ENCODE measurements at regions not wholly inside any gene's neighbourhood (a gene's known extent, or its start where the extent isn't known, plus 50 kb on each side); places are given as distances from the start of the nearest gene placed in this dataset.

DNA sequence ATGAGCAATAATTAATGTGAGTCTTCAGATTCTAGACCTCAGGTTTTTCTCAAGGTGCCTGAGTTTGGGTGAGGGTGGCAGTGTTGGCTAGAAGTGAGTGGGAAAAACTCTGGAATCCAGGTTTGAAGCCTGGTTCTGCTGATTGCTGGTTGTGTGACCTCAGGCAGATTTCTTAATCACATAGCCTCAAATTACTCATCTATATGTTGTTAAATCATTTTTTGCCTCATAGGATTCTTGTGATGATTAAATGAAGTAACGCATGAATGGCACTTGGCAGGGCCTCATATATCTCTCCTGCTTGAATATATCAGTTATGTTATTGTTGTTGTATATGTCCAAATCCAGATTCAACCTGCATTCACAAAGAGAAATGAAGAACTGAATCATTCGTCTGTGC lies 60.5 kb downstream of the NR2F2 start:
- no peak for DNase-seq

GRCh38 chr15:96392380-96393208 lies 62.1 kb downstream of the NR2F2 start:
- DNase-seq: no peak

DNA sequence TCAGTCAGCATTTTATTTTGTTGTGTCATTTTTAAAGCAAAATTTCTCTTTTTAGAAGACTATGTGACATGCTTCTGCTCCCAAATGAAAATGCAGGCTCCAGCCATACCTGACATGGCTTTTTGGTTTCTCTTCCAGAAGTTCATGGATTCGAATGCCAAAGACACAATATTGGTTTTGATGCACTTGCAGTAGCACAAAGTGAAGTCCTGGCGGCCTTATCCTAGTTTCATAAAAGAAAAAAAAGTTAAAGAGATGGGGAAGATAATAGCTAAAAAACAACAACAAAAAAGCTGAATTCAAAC lies 62.7 kb downstream of the NR2F2 start:
- DNase-seq: no peak

GRCh38 chr15:96395687-96396086 lies 65.2 kb downstream of the NR2F2 start:
- DNase-seq: no peak

GRCh38 chr15:96398776-96399175 lies 68.3 kb downstream of the NR2F2 start:
- DNase-seq: no peak

DNA sequence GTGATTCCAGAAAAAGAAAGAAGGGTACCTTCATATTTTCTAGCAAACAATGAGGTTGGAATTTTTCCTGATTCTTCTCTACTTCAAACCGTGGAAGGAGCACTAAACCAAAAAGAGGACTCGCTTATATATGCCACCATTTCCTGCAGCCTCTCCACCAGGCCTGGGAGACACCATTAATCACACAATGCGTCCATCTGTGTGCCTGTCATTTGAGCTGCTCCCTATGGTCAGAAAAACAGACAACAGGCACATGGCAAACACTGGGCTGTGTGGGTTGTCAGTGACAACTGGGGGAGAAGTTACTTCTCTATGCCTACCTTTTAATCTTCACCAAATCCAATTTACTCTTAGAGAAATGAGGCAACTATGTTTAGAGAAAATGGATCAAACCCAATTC lies 71.9 kb downstream of the NR2F2 start:
- DNase-seq: no peak

DNA sequence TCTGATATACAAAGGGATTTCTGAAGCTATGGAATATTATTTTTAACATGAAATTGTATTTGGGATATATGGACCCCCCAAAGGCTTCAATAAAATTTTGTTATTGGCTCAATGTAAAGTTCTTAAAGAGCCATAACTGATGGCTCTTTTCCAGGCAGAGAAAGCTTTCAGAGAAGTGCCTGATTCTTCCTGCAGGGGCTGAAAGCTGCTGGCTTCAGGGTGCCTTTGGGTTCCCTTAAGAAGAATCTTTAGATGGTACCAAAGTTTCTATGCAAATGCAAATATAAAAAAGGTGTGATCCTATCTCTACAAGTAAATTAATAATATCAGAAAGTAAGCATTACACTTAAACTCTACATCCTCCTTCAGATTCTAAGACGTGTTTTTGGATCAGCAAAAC lies 72.6 kb downstream of the NR2F2 start:
- DNase-seq: no peak

GRCh38 chr15:96403932-96404331 lies 73.4 kb downstream of the NR2F2 start:
- no peak for DNase-seq

GRCh38 chr15:96404560-96404959 lies 74.1 kb downstream of the NR2F2 start:
- DNase-seq: no peak

DNA sequence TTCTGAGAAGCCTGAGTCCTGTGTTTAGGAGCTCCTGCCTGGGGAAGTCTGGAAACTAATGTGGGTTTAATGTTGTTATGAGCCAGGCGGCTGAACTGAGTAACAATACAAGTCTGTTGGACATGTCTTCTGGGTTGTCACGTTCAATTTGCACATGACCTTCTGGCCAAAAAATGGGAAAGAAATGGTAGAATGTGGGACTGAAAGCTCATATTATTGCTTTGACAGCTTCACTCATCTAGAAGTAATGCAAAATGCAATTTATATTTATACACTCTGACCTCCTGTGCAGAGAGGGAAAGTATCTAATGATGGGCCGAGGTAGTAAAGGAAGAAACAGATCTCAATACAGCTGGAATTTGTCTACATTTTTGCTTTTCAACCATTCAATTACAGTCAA lies 75.8 kb downstream of the NR2F2 start:
- no peak for DNase-seq

DNA sequence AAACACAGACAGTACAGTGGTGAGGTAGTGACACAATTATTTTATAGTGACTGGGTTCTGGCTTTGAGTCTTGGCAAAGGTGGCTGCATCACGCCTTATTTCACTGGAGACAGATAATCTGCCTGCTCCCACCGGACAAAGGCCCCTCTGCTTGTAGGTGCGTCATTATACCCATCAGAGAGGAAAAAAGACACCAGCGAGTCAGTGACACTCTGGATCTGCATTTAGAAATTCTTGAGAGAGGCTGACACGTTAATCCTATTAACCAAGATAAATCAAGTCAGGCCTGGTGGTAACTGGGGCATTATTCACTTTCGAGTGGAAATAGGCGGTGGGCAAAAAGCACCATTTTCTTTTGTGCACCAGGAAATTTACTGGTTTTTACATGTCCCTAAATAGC lies 76.2 kb downstream of the NR2F2 start:
- DNase-seq: no peak

DNA sequence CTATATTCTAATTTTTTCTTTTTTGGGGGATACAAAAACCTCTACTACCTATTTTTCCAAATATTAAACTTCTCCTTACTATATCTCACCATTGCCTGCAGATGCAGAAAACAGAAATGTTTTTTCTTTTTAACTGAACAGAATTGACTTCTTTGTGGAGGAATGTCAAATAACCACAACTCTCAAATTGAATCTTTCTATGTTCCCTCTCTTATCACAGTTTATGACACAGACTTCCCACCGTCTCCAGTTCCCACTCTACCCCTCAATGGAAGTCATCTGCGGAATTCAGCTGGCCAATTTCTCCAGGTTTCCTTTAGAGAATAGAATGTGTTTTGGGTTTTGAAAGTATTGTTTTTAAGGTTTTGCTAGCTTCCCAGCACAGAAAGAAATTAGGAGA lies 77.0 kb downstream of the NR2F2 start:
- DNase-seq: no peak

GRCh38 chr15:96408591-96409183 lies 78.2 kb downstream of the NR2F2 start:
- DNase-seq: no peak

DNA sequence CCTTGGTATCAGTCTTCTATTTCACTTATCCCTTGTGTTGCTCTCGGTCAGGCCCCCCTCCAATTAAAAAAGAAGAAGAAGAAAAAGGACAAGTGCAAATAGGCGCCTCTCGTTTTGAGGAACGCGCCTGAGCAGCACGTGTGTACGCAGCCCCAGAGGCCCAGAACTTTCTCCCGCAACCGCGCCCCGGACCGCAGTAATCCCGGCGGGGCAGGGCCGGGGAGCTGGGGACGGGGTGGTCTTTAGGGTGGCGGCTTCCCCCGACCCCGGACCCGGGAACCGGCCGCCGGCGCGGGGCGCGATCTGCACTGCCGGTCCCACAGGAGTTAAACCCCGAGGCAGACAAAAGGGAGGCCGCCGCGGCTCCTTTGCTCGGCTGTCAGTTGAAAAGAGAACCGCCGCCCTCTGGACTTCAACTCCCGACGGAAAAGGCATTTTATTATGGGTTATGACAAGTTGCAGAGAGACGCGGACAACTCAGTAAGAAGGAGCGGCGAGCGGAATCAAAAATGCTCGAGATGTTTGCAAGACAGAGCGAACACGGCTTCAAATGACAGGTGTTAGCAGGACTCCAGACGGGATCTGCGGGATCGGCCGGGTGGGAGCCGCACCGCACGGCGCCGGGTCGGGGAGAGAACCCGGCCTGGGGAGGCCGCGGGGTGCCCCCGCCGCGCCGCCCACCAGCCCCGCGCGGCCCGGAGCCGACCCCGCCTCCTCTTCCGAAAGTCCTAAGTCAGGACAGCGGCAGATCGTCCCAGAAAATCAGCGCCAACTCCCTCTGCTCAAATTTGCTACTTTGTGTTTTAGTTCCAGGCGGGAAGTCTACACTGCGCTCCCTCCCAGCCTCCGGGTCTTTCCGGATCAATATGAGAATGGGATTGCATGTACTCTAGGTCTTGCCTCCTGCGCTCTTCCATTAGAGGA lies 79.0 kb downstream of the NR2F2 start:
- DNase-seq: no peak

DNA sequence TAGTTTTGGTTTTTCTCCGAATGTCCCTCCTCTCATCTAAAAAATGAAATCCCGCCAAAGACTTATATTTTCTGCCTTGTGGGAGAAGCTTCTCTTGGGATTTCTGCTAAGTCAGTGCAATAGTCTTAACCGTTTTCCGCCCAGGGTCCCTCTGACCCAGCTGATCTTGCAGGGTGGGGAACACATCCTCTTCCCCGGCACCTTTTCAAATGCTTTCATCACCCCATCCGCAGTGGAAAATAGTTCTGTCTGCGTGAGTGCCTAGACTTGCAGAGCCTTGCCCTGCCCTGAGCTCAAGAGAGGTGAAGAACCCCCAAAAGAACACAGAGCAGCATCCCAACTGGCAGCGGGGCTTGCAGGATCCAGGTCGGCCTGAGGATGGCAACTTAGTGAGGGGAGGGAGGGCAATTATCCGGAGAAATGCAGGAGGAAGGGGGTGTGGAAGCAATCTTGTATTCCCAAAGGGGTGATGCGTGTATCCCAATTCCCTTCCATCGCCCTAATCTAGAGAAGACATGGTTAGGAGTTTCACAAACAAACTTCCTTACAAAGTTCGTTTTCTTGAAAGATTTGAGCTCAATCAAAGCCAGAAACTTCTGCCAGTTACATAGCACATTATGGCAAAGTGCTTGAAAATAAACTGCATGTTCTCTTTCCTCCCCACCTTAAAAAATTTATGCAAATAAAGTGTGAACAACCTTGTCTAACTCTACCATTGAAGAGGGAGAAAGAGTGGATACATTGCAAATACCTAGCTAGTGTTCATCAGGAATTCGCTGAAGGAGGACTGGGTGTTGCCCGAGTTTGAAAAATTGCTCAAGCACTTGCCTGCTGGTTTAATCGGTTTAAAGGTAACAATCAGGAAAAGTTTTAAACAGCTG lies 79.9 kb downstream of the NR2F2 start:
- DNase-seq: no peak

DNA sequence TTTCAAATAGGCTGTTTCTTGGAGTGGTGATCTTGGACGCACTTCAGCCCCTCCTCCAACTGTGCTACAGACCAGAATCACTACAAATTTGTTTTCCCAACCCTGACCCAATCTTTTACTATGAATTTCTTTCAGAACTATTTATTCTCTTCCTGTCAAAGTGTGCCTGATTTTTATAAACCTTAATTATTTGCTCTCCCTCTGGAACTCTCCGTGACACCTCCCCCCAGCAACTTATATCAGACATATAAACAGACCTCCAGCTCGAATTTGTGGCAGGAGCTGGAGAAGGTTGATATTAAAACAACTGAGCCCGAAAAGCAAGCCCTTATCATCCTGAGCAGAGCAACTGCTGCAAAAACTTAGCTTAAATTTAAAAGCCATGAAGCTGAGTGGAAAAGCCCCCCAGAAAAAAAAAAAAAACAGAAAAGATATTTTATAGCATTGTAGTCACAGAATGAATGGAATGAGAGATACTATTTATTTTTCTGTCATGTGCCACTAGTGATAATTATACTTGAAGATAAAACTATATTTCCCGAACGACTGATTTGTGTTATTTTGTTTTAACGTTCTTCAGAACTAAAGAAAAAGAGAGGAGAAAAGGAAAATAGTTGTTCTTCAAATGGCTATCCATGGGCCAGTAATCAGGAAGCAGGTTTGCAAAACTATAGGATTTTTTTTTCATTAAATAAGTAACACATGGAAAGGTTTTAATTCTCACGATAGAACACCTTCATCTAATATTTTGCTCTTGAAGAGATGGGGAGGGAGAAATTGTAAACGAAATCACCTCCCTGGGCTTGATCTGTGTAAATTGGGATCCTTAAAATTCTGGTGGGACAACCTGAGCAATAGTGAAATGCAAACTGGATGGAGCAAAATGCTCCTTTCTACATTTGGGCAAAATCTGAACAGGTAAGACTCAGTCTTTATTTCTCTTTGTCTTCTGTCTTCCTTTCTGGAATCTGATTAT lies 80.8 kb downstream of the NR2F2 start:
- DNase-seq: no peak

- DNase-seq: no peak
Observed at GRCh38 chr15:96412045-96412905, 81.8 kb downstream of the NR2F2 start.

DNA sequence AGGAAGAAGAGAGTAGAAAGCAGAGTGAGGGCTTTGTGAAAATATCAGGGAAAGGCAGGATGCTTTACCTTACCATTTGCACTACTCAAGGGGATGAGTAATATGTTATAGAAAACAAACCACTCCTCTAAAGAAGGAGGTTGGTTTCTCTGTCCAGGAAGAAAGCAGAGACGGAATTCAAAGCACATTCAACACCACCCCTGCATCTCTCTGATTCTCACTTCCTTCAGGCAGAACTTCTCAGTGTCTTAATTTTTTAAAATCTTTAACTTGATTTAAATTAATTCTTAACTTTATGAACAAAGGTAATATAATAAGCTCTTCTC lies 82.4 kb downstream of the NR2F2 start:
- no peak for DNase-seq

- DNase-seq: no peak
Observed at GRCh38 chr15:96413657-96414056, 83.2 kb downstream of the NR2F2 start.

GRCh38 chr15:96414875-96415274 lies 84.4 kb downstream of the NR2F2 start:
- DNase-seq: no peak
